Fibroblast of skin of left quadriceps (primary cell): ENCODE measurements at regions not wholly inside any gene's neighbourhood (a gene's known extent, or its start where the extent isn't known, plus 50 kb on each side); places are given as distances from the start of the nearest gene placed in this dataset.
A peak's percentile ranks its signal among the peaks of the same experiment; 100 is the strongest.
"Not testable (repeated sequence)": the region's sequence is repeated elsewhere in the genome, so short reads cannot be mapped to it uniquely, and the experiment has no call there.

Source experiments
- DNase-seq, 2 experiments: peaks; one replicate each; pipeline ENCODE4 v3.0.0-alpha.2; 2013; ENCODE audit warnings: low read depth in 2 of 2

DNA sequence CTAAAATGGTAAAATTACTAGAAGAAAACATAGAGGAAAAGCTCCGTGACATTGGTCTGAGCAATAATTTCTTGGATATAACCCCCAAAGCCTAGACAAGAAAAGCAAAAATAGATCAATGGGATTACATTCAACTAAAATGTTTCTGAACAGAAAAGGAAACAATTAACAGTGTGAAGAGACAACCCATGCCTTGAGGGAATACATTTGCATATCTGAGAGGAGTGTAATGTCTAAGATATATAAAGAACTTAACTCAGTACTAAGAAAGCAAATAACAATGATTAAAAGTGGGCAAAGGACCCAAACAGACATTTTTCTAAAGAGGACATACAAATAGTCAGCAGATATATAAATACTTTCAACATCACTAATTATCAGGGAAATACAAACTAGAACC, 206.2 kb downstream of the VAPA start:
- DNase-seq = no peak

DNA sequence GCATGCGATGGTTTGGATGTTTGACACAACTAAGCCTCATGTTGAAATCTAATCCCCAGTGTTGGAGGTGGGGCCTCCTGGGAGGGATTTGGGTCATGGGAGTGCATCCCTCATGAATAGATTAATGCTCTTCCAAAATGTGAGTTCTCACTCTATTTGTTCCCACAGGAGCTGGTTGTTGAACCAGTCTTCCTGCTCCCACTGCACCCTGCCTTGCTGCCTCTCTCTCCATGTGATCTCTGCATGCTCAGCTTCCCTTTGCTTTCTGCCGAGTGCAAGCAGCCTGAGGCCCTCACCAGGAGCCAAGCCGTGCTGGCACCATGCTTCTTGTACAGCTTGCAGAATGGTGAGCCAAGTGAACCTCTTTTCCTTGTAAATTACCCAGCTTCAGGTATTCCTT, 206.8 kb downstream of the VAPA start:
- no peak for DNase-seq

DNA sequence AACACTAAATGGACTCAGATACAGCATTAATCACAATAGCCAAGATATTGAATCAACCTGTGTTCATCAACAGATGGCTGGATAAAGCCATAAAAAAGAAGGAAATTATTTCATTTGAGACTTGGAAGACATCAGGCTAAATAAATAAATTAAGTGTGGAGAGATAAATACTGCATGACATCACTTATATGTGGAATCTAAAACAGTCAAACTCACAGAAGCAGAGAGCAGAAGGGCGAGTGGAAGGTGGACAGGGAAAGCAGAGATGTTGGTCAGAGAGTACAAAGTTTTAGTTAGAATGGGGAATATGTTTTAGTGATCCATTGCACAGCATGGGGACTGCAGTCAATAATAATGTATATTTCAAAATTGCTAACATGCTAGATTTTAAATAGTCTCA, 207.2 kb downstream of the VAPA start:
- DNase-seq = no peak

DNA sequence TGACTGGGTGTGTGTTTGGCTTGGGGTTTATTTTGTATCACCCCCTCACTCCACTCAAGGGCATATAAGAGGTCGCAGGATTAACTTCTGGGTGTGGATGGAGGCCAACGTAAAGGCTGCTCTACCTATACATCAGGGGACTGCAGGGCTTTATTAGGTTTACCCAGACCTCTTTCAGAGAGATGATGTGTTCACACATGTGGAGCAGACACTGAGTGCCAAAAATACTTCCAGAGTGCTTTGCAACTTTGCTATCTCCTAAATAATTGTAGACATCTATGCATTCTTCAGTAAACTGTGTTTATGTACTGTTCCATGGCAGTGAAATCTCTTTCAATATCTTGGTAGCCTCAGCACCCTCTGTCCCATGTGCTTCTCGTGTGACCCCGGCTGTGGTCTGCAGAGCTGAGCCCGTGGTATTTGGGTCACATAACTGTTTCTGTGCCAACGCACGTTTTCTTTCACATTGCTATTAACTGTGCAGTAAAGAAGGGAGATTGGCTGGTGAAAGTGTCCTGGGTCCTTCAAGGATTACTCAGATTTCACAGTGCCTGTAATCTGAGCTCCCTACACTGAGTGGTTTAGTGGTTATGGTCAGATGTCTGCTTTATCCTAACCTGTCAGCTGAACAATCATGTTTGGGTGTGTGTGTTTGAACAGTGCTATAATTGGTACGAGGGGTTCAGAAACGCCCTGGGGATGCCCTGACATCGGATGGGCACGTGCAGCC, 208.1 kb downstream of the VAPA start:
- peak; percentile 87 to 89 for DNase-seq

DNA sequence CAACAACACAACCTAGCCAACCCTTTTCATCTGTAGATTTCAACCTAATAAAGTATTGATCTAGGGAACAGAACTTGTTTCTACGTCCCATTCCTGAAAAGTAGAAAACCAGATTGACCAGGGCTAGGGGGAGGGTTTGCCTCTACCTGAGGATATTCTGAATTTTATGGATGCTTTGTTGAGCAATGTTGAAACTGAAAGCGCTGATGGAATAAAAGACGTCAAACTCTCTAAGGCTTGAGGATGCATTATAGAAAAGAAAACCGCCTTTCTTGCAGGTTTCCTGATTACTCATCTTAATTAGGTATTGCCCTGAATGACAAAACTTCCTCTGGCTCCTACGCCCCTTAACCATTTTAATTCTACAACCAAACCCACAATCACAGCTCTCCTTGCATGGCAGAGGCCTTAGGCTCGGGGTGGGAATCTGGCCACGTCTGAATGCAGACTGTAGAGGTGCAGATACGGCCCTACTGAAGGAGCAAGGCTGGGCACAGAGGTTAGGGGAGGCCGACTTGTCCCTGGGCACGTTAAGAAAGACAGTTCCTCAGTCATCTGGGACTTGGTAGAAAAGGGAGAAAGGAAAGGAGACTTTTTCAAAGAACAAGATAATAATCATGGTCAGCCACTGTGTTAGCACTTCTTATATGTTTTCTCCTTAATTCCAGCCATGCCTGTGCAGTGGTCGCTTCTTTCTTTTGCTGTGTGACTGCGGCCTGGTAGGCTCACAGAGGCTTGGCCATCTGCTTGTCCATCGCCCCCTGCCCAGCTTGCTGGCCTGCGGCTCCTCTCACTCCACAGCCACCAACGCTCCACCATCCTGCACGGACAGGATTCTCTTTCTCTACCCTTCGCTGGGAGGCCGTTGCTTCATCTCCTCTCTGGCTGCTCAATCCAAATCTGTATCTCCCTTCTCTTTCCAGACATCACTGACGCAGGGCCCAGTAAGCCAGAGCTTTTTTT, 209.5 kb downstream of the VAPA start:
- DNase-seq = no peak

DNA sequence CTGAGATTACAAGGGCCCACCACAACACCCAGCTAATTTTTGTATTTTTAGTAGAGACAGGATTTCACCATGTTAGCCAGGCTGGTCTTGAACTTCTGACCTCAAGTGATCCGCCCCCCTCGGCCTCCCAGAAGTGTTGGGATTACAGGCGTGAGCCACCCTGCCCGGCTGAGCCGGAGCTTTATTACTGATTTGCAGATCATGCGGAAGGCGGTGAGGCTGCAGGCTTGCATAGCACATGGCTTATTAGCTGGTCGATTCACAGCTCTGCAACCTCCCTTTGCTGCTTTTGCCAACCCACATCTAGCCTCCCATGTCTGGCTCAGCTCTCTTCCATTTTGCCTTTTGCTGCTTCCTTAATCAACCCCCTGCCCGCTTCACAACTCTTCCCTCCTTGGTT, 210.3 kb downstream of the VAPA start:
- DNase-seq = no peak

DNA sequence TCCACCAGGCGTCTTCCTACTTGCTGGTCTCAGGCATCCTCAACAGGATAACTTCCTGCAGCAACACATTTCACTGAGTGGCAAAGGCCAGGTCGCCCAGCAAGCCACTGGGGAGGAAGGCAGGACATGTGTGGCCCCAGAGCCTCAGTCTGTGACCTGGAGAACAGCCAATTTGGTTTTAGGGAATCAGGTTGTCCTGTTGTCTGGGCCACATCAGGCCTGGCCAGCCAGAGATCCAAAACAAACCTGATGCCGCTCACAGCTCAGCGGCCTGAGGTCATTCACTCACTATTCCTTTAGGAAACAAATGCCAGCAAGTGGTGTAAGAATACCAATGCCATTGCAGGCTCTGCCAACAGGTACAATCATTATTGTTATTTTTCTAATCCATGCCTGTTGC, 210.7 kb downstream of the VAPA start:
- DNase-seq = no peak

DNA sequence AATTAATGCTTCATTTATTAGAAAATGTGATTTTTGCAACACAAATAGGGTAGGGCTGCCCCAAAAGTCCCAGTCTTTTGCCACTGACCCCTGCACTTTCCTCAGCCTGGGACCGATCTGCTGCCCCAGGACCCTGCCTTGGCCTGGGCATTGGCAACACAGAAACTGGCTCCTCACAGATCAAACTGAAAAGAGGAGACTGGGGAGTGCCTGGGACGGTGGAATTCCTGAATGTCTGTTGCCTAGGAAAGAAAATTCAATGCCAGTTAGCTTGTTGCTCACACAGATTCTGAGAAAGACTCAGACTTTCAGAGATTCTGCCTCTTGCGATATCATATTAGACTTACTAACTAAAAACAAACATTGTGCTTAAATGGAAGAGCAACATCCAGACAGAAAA, 211.2 kb downstream of the VAPA start:
- DNase-seq = no peak

DNA sequence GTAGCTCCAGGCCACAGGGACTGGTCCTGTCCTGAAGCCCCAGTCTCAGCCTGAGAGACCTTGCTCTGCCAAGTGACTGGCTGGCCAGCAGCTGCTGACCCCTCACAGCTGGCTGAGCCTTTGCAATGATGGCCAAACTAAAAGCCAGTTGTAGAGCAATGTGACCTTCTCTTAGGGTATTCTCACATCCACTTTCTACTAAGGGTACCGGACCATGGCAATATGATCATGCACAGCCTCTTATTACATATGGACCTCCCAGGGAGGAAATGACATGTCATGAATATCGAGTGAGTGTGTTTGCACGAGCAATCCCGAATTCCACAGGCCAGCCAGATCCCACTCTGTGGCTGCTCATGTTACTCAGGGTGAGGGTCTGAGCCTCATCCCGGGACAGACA, 213.9 kb downstream of the VAPA start:
- DNase-seq = no peak

DNA sequence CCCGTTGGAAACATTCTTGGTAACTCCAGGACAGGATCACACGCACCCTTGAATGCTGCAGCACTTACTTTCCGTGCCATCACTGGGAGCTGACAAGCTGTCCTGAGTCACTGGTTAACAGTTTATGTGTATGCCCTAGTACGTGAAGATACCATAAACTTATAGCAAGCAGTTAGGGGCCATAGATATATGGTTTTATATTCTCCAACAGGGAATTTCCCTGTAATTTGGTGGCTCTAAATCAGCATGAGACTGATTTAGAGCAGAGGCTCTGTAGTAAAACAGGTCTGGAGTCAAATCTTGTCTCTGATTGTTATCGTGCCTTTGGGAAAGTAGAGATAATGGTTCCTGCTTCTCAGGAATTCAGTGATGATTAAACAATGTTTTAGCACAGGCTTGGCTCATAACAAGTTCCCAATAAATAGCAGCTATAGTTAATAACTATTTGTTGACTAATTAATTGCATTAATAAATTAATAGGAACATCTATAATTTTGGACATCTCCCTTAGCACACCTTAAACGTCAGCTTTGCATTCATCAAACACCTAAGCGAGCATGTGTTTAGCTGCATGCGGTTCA, 215.2 kb downstream of the VAPA start:
- DNase-seq = peak in 1 of 2 experiments; percentile 45

DNA sequence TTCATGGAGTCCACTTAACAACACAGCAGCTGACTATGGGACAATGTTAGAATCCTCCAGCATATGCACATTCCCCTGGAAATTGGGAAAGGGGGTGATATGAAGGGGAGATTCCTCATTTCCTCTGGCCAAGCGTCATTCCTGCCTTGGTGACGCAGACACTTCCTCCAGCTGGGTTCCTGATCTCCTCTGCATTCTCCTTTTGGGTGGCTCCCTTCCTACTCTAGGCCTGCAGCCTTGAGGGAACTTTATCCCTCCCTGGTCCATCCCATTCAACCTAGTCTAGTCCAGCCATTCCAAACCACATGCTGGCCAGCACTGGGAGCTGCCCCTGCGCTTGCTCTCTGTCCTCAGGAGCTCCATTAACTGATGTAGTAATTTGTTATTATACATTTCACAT, 216.8 kb downstream of the VAPA start:
- no peak for DNase-seq

DNA sequence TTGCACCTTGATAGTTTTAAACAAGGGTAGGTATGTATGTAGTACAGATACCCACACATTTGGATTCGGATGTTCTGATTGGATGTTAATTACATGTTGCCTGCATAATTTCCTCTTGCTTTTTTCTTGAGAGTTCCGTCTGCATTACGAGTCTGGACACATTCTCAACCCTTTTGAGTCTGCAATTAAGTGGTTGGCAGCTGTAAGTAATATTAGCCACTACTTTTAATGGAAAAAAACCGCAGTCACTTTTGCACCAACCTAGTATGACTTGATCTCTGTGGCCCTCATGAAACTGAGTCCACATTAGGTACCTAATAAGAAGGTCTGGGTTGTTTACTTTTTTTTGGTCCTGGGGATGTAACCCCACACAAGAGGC, 217.3 kb downstream of the VAPA start:
- no peak for DNase-seq

DNA sequence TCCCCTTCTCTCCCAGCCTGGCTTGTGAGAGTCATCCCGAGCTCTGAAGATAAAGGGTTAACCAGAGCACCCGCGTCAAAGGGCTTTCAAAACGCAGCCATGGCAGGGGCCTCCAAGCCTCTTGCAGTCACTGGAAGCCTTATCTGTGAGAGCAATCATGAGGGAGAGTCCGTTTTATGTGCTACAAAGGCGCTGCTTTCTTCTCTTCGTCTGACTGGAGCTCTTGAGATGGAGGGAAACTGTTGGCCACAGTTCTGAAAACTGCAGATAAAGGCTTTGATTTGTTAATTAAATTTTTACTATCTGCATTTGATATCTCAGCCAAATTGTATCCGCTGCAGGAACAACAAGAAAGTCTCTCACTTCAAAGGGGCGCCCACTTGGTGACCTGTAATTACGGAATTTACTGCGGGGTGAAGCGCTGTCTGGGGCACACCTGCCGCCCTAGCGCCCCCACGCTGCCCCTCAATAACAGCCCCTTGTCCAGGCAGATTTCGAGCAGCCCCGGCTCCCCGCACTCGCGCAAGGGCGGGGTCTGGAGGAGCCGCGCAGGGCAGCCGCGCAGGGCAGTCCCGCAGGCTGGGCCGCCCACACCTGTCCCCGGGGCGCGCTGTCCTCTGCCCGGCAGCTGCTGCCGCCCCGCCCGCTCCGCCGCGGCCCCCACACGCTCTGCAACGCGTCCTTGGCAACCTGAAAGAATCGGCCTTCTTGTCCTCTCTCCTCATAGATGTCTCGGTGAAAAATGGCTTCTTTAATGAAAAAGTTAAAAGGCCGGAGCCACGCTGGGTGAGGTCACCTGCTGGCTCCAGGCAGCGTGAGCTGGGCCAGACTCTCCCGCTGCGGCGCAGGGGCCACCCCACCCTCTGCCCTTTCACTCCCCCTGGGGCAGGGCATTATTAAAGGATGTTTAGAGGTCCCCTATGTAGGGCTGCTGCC, 217.9 kb downstream of the VAPA start:
- no peak for DNase-seq

DNA sequence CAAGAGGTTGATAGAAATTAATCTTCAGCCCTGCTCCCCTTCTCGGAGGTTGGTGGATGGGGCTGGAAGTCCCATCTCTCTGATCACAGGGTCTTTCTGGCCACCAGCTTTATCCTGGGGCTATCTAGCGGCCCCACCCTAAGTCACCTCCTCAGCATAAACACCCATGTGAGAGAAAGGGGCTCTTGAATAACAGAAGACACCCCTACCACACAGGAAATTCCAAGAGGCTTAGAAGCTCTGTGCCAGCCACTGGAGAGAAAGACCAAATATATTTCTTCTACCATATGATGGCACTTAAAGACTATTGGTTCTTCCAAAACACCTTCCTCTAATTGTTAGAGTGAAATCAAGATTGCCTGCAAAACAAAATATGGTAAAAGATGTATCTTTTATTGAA, 219.7 kb downstream of the VAPA start:
- DNase-seq = no peak

DNA sequence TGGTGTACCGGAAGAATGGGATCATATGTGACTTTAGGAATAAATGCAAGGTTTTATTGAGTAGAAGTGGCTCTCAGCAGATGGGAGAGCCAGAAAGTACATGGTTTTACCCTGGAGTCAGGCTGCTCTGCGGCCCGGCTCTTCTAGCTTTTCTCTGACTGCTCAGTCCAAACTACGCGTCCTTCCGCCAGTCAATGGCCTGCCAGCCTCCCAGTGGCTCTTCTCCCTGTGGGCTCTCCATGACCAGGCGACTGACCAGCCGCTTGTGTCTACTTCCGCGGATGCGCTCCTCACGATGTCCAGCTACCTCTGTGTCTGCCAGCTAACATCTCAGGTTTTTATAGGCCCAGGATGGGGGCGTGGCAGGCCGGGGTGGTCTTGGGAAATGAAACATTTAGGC, 220.4 kb downstream of the VAPA start:
- DNase-seq = no peak

DNA sequence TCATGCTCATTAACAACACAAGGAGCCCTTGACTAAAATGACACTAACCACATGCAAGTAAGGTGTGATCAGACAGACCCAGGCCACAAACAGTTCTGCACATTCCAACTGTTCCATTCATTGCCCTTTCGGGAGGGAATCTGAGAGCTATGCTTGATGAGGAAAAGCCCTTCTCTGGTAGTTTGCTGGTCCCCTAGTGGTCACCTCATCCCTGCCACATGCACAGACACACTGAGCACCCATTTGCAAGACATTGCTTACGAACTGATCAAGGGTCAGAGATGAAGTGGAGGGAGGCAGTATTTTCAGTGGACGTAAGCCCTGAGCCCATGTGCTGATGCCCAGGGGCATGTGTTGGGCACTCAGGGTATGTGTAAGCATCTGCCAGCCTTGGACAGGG, 220.9 kb downstream of the VAPA start:
- not testable (repeated sequence) for DNase-seq

DNA sequence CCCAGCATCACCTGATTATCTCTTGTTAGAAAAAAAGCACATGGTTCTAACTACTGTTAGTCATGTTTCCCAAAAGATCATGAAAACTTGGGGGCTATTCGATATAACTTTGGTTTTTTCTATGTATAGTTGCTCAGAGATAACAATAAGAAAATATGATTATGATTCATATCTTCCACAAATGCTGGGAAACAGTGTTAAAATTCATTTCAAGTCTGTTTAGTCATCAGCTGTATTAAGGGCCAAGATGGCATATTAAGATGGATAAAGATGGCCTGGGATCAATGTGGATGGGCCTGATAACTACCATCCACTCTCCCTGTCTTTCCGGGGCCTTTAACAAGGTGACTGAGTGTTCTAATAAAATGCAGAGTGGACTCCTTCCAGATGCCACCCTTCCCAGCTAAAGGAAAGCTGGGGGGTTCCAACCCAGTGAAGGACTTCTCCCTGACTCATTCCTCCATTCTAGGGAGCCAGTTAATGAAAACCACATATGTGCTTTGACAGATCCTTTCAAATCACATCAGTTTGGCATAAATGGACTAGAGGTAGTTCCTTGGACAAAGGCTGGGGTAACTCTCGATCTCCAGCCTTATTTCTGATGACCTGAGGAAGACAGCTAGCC, 221.6 kb downstream of the VAPA start:
- DNase-seq = no peak

DNA sequence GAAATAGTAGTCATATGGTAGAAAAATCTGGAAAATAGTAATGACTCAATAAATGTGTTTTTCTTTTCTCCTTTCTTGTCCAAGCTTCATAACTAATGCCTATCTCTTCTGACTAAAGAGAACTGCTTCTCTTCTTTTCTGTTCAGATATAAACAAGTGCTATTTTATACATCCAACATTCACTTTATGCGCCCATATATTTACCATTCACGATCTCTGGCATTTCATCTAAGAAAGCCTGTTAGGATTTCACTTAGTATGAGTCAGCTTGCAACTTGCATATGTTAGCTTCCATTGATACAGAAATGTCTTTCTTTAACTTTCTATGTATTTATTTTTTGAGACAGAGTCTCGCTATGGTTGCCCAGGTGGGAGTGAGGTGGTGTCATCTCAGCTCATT, 224.9 kb downstream of the VAPA start:
- no peak for DNase-seq

DNA sequence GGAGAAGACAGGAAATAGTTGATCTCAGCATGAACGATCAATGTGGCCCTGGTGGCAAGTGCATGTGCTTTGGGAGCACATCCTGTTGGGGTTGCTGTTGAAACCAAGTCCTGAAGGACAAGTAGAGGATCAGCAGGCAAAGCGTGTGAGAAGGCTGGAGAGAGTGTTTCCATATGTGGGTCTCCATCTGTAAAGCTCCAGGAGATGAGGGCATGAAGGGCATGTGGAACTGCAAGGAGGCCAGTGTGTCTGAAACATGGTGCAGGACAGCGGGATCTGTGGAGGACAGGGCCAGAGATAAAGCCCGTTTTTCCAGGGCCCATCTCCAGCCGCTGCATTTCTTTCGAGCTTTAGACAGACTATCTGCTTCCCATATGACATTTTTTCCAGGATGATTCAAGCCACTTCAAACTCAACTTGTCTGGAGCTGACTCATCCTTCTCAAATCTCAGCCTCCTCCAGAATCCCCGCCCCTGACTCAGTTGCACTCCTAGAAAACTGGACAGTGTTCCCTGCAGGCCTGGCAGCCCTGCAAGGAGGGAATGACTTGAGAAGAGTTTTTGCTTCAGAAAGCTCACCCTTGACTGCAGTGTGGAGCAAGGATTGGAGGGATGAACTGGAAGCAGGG, 226.1 kb downstream of the VAPA start:
- peak; percentile 55 for DNase-seq

DNA sequence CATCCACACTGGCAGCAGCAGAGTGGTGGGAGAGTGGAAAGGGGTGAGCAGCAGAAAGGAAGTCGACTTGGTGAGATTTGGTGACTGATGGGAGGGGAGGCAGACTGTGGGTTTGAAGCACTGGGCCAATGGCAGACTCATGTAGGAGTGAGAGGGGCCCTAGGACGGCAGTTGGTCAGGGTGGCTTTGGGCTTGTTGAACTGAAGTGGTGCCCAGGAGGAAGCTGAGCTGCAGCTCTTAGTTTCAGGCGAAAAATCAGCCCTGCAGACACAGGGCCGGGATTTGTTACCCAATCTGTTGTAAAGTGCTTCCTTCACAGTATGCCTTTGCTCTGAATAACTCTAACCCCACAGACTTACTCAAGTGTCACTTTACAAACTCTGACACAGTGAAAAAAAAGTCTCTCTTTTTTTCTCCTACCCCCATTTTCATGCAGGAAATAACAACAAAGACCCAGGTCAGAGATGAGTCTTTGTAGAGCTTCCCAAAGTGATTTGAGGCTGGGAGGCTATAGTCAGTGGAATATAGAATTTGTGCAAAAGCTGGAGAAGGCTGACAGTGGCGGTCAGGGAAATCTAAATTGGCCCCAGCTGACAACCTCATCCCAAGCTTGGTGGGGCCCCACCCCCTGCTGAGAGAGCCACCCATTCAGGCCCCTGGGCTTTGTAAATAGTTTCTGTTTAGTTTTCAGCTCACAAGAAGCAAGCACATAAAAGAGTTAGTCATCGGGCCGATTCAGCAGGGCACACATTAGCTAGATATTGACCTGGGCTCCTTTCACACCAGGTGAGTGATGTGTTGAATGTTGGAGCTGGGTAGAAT, 226.9 kb downstream of the VAPA start:
- peak in 1 of 2 experiments; percentile 20 for DNase-seq
